NCI-H69 (cell line): ENCODE measurements at regions not wholly inside any gene's neighbourhood (a gene's known extent, or its start where the extent isn't known, plus 50 kb on each side); places are given as distances from the start of the nearest gene placed in this dataset.

ENCODE experiments used
- DNase-seq: peaks from one replicate; lab custom pipeline; 2025; lab: John Stamatoyannopoulos, UW

- no peak for DNase-seq
Measured at GRCh38 chr4:7127576-7127975, 59.7 kb upstream of the GRPEL1 start.

DNA sequence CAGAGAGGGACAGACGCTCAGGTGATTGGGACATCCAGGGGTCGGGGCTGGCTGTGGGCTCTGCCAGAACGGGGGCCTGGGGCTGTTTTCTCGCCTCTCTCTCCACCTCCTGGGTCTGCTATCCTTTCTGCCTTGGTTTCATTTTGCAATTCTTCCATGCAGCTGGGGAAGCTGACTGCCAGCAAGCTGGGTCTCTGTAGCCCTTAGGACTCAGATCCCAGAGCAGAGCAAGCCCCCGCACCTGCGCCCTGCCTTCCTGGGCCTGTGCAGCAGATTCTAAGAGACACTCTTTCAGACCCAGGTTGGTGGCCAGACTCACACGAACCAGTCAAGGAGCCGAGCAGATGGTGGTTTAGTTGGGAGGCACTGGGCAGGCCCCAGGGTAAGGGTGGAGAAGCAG, 59.1 kb upstream of the GRPEL1 start:
- DNase-seq = no peak

DNA sequence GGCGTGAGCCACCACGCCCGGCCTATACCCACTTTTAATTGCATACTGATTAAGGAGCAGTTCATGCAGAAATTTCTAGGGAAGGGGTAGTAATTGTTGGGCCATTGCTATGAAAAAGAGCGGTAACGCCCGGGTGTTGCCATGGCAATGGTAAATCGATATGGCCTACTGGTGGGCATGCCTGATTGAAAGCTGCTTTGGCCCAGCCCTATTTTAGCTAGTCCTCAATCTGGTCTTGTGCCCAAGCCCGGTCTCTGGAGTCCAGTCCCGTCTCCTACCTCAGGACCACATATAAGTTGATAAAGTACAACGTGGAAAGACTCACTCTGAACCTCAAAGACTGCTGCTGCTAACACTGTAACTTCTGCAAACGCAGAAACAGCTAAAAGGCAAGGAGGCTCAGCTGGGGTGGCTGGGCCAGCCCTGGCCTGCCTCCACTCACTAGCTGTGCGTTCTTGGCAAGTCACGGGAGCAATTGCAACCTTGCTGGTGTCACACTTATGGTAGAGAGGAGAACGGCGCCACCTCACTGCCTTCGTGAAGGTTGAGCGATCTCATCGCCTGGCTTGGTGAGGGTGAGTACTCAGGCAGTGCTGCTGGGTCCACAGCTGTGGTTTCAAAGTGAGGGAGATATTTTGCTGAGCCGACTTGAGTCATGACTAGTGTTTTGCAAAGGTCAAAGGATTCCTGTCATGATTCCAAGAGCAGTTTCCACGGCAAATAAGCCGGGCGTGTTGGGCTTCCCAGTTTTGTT, 57.0 kb upstream of the GRPEL1 start:
- peak; percentile 56 for DNase-seq

- no peak for DNase-seq
Measured at GRCh38 chr4:7121866-7122653, 54.2 kb upstream of the GRPEL1 start.

DNA sequence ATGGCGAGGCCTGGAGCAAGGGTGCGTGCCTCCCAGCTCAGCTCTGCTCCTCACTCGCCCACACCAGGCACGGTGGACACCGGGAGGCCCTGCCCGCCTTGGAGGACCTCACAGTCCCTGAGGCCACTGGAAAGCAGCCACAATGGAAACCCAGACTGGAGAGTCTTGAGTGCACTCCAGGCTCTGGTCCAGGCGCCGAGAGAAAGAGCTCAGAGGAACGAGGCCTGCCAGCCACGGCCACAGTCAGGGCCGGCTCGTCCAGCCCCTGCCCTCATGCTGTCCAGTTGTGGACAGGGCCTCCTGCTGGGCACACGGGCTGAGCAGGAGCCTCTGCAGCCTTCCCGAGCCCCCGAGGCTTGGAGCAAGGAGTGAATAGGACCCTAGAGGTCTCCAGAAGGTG, 53.3 kb upstream of the GRPEL1 start:
- DNase-seq = no peak

DNA sequence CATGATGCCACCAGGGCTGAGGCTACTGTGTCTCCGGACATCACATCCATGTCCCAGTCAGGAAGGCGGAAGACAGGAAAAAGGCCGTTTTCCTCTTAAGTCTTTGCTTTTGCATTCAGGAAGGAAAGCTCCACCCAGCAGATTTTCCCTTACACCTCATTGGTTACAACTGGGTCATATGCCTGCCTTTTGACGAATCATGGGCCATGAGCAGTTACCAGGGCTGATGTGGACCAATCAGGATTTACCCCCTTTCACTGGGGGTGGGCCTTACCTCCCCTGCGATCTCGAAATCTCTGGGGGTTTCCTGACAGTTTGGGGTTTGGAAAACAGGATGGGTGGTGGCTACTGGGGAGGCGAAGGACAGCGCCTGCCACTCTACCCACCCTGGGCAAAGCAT, 52.5 kb upstream of the GRPEL1 start:
- DNase-seq = no peak

- DNase-seq = no peak
Measured at GRCh38 chr4:7118013-7118832, 50.4 kb upstream of the GRPEL1 start.
